Panc1 (cell line): ENCODE measurements at regions not wholly inside any gene's neighbourhood (a gene's known extent, or its start where the extent isn't known, plus 50 kb on each side); places are given as distances from the start of the nearest gene placed in this dataset.

Experiments used
- ATAC-seq: fragments of 200-7000 bp; cut with Tn5 transposase; 2 replicates; pipeline ENCODE4 v1.9.1; 2020; ENCODE audit warnings: mild to moderate bottlenecking, moderate library complexity
- BruUV-seq: library from RNA; stranded (reverse); fragments of 400-500 nt; replicated peaks from 2 replicates; lab custom pipeline; 2021; lab: Mats Ljungman, UMichigan
- CTCF ChIA-PET: fragments of 300-600 bp; sonication (Branson Sonifier 250); formaldehyde crosslinking; loops from one replicate; lab custom pipeline; 2022; ENCODE audit warnings: antibody characterized with exemption; lab: Charles Lee
- POLR2A ChIA-PET: fragments of 300-600 bp; sonication (Branson Sonifier 250); formaldehyde crosslinking; loops from one replicate; lab custom pipeline; 2022; ENCODE audit warnings: antibody characterized with exemption; lab: Charles Lee
- DNase-seq: peaks from one replicate; pipeline ENCODE4 v3.0.0-alpha.2; 2010; ENCODE audit warnings: low read depth, low spot score
- H3K27ac ChIP-seq: 2 replicates; pipeline ENCODE4 v1.5.1; 2011; ENCODE audit warnings: mild to moderate bottlenecking, low read length, inconsistent platforms
- H3K27me3 ChIP-seq: fragments of 200-500 bp; sonication (Bioruptor generic); 2 replicates; pipeline ENCODE4 v1.6.0; 2014; ENCODE audit warnings: low read length, inconsistent platforms; ENCODE audit not compliant: control insufficient read depth, insufficient read depth
- H3K36me3 ChIP-seq: fragments of 200-500 bp; sonication (Bioruptor generic); 2 replicates; pipeline ENCODE4 v1.5.1; 2014; ENCODE audit warnings: inconsistent platforms, mild to moderate bottlenecking, low read length, moderate library complexity; ENCODE audit not compliant: control insufficient read depth, insufficient read depth
- H3K4me1 ChIP-seq: 2 replicates; pipeline ENCODE4 v1.5.1; 2011; ENCODE audit warnings: inconsistent platforms, mild to moderate bottlenecking, low read length, moderate library complexity; ENCODE audit not compliant: control insufficient read depth, insufficient read depth
- H3K4me3 ChIP-seq, 2 experiments: 2 replicates each; pipeline ENCODE4 v1.5.1; 2011 to 2012; ENCODE audit warnings: low read depth in 2 of 2, low read length in 2 of 2, mild to moderate bottlenecking in 2 of 2, inconsistent platforms in 1 of 2, moderate library complexity in 1 of 2
- H3K9me3 ChIP-seq: fragments of 200-500 bp; sonication (Bioruptor generic); 2 replicates; pipeline ENCODE4 v1.5.1; 2014; ENCODE audit warnings: low read depth, mild to moderate bottlenecking, inconsistent platforms, low read length, moderate library complexity; ENCODE audit not compliant: control insufficient read depth, insufficient read depth
- POLR2AphosphoS5 ChIP-seq: IDR thresholded peaks from 2 replicates; pipeline ENCODE4 v1.6.1; 2012; ENCODE audit warnings: mild to moderate bottlenecking, low read depth, low read length, moderate library complexity
- SIN3A ChIP-seq: IDR thresholded peaks from 2 replicates; pipeline ENCODE4 v1.6.1; 2012; ENCODE audit warnings: low read depth, mild to moderate bottlenecking, low read length, moderate library complexity, borderline replicate concordance; ENCODE audit not compliant: insufficient read depth
- TCF7L2 ChIP-seq: IDR thresholded peaks from 2 replicates; pipeline ENCODE4 v1.6.1; 2011; ENCODE audit warnings: mild to moderate bottlenecking, low read depth, low read length, inconsistent platforms
- in situ Hi-C: cut with HindIII; loops from 2 replicates; pipeline ENCODE4 v1.10.0; 2016; ENCODE audit warnings: low sequenced_read_pairs, low pct_unique_long_range_greater_than_20kb
- intact Hi-C: fragments of 100-400 bp; cut with micrococcal nuclease; formaldehyde crosslinking; loops from one replicate; pipeline ENCODE4 v1.10.0; 2022; ENCODE audit not compliant: unreplicated experiment
- TF ChIP-seq, protein P1 (sequence below): fragments of 450-650 bp; IDR thresholded peaks from 2 replicates; pipeline ENCODE4 v1.5.1; 2017; ENCODE audit warnings: mild to moderate bottlenecking
- TF ChIP-seq, protein P2 (sequence below), 2 experiments: IDR thresholded peaks; 2 replicates each; pipeline ENCODE4 v1.6.1; 2011 to 2012; ENCODE audit warnings: low read depth in 2 of 2, control low read depth in 1 of 2, low read length in 1 of 2, mild to moderate bottlenecking in 1 of 2, moderate library complexity in 1 of 2; ENCODE audit not compliant: insufficient read depth in 1 of 2

DNA sequence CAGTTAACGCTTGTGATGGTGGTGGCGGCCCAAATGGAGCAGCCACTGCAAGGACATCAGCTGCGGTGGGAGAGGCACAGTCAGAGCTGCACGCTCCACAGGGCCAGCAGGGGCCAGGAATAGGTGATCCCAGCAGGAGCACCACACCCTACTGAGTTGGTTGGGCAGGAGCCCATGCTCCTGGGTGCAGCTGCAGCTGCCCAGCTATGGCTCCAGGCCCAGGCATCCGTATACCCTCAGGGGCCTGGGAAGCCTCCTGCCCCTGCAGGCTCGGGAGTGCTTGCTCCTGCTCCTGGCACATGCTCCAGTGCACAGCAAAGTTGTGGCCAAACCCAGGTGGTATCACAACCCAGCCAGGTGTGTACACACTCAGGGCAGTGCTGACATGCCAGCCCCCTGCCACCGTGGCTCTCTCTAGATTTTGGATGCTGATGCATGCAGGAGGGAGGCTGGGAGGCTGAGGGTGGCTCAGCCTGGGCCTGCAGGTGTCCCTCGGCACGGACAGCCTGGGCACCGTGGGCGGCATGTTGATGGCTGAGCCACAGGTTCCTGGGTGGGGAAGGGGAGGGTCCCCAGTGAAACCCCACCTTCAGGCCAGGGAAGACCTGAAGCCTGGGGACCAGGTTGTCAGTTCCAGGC lies 150.2 kb downstream of the CXXC4 start:
- no peak for ATAC-seq
- Histone ChIP-seq H3K4me3 (no peak overlapping the region), H3K4me1 (no peaks in the 10 kb centered on the region), H3K36me3 (no peaks in the 10 kb centered on the region; the same call in 1 of the 2 replicates), H3K27me3 (no peaks in the 10 kb centered on the region), H3K27ac (no peak overlapping the region), H3K9me3 (no peaks in the 10 kb centered on the region)
- intact Hi-C loops (no loop called here), in situ Hi-C loops (no loop called here)
- TF ChIP-seq TCF7L2 (no peak), SIN3A (no peak), POLR2AphosphoS5 (no peak)
- TF ChIP-seq, protein P1, sequence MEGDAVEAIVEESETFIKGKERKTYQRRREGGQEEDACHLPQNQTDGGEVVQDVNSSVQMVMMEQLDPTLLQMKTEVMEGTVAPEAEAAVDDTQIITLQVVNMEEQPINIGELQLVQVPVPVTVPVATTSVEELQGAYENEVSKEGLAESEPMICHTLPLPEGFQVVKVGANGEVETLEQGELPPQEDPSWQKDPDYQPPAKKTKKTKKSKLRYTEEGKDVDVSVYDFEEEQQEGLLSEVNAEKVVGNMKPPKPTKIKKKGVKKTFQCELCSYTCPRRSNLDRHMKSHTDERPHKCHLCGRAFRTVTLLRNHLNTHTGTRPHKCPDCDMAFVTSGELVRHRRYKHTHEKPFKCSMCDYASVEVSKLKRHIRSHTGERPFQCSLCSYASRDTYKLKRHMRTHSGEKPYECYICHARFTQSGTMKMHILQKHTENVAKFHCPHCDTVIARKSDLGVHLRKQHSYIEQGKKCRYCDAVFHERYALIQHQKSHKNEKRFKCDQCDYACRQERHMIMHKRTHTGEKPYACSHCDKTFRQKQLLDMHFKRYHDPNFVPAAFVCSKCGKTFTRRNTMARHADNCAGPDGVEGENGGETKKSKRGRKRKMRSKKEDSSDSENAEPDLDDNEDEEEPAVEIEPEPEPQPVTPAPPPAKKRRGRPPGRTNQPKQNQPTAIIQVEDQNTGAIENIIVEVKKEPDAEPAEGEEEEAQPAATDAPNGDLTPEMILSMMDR: no peak
- TF ChIP-seq, protein P2, sequence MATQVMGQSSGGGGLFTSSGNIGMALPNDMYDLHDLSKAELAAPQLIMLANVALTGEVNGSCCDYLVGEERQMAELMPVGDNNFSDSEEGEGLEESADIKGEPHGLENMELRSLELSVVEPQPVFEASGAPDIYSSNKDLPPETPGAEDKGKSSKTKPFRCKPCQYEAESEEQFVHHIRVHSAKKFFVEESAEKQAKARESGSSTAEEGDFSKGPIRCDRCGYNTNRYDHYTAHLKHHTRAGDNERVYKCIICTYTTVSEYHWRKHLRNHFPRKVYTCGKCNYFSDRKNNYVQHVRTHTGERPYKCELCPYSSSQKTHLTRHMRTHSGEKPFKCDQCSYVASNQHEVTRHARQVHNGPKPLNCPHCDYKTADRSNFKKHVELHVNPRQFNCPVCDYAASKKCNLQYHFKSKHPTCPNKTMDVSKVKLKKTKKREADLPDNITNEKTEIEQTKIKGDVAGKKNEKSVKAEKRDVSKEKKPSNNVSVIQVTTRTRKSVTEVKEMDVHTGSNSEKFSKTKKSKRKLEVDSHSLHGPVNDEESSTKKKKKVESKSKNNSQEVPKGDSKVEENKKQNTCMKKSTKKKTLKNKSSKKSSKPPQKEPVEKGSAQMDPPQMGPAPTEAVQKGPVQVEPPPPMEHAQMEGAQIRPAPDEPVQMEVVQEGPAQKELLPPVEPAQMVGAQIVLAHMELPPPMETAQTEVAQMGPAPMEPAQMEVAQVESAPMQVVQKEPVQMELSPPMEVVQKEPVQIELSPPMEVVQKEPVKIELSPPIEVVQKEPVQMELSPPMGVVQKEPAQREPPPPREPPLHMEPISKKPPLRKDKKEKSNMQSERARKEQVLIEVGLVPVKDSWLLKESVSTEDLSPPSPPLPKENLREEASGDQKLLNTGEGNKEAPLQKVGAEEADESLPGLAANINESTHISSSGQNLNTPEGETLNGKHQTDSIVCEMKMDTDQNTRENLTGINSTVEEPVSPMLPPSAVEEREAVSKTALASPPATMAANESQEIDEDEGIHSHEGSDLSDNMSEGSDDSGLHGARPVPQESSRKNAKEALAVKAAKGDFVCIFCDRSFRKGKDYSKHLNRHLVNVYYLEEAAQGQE (IDR thresholded peaks at IDR 0.05; ENCODE audit: insufficient read depth in 1 of 2, low read depth in 2 of 2, low read length in 1 of 2): no peak
- POLR2A ChIA-PET: no interaction called here
- DNase-seq: no peak
- CTCF ChIA-PET: no interaction called here
- BruUV-seq: no TSS peak

DNA sequence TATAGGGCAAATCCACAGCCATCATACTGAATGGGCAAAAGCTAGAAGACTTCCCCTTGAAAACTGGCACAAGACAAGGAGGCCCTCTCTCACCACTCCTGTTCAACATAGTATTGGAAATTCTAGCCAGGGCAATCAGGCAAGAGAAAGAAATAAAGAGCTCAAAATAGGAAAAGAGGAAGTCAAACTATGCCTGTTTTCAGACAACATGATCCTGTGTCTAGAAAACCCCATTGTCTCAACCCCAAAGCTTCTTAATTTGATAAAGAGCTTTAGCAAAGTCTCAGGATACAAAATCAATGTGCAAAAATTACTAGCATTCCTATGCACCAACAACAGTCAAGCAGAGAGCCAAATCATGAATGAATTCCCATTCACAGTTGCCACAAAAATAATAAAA lies 160.3 kb downstream of the CXXC4 start:
- no TSS peak for BruUV-seq
- no peak overlapping the region for H3K4me3 ChIP-seq

More for the DNA sequence above, 160.3 kb downstream of the CXXC4 start:
- TF ChIP-seq, protein P1: no peak
- TF ChIP-seq, protein P2 (IDR thresholded peaks at IDR 0.05; ENCODE audit: insufficient read depth in 1 of 2, low read depth in 2 of 2, low read length in 1 of 2): no peak
- no peak for TF ChIP-seq TCF7L2
- TF ChIP-seq POLR2AphosphoS5: no peak
- TF ChIP-seq SIN3A: no peak
- POLR2A ChIA-PET: no interaction called here
- H3K27ac ChIP-seq: no peak overlapping the region
- DNase-seq (no peak), ATAC-seq (no peak)
- no peaks in the 10 kb centered on the region for H3K4me1 ChIP-seq
- intact Hi-C loops: no loop called here
- H3K27me3 ChIP-seq: no peaks in the 10 kb centered on the region
- H3K36me3 ChIP-seq: no peaks in the 10 kb centered on the region
- in situ Hi-C loops: no loop called here
- CTCF ChIA-PET: no interaction called here
- no peaks in the 10 kb centered on the region for H3K9me3 ChIP-seq
